ENCODE measurements at regions not wholly inside any gene's neighbourhood (a gene's known extent, or its start where the extent isn't known, plus 50 kb on each side); places are given as distances from the start of the nearest gene placed in this dataset.

DNA sequence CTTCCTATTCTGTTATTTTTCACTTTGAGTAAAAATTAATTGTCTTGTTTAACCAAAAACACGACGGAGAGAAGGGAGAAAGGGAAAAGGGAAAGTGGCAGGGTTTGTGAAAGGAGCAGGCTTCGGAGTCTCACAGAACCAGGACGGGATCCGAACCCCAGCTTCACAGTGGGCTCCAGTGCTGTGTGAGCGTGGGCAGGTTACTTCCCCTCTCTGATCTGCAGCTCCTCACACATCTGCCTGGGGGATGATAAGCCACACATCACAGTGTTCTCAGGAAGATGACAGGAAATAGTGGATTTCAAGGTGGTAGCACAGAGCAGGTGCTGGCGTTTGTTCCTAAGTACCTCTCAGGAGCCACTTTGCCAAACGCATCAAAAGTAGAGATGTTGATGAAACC lies 94.2 kb upstream of the GPR26 start:
- TF ChIP-seq POLR2AphosphoS5 (IDR thresholded peaks at IDR 0.05; ENCODE audit: low read depth, low read length): no peak
- TF ChIP-seq, protein P1, sequence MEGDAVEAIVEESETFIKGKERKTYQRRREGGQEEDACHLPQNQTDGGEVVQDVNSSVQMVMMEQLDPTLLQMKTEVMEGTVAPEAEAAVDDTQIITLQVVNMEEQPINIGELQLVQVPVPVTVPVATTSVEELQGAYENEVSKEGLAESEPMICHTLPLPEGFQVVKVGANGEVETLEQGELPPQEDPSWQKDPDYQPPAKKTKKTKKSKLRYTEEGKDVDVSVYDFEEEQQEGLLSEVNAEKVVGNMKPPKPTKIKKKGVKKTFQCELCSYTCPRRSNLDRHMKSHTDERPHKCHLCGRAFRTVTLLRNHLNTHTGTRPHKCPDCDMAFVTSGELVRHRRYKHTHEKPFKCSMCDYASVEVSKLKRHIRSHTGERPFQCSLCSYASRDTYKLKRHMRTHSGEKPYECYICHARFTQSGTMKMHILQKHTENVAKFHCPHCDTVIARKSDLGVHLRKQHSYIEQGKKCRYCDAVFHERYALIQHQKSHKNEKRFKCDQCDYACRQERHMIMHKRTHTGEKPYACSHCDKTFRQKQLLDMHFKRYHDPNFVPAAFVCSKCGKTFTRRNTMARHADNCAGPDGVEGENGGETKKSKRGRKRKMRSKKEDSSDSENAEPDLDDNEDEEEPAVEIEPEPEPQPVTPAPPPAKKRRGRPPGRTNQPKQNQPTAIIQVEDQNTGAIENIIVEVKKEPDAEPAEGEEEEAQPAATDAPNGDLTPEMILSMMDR (IDR thresholded peaks at IDR 0.05; ENCODE audit: control extremely low read depth in 1 of 3, insufficient read depth in 1 of 3, low read depth in 1 of 3, low read length in 3 of 3): no peak

All from H1 (cell line).